KOPT-K1 (cell line): ENCODE measurements at regions not wholly inside any gene's neighbourhood (a gene's known extent, or its start where the extent isn't known, plus 50 kb on each side); places are given as distances from the start of the nearest gene placed in this dataset.

Experiments used
- H3K27ac ChIP-seq: fragments of 200-600 bp; sonication (generic); 2 replicates; pipeline ENCODE4 v1.5.1; 2016; ENCODE audit warnings: antibody characterized with exemption, mild to moderate bottlenecking, low read depth, low read length; ENCODE audit not compliant: poor library complexity, severe bottlenecking
- H3K36me3 ChIP-seq: fragments of 200-600 bp; sonication (generic); 2 replicates; pipeline ENCODE4 v1.5.1; 2017; ENCODE audit warnings: antibody characterized with exemption, mild to moderate bottlenecking, low read length, moderate library complexity; ENCODE audit not compliant: insufficient read depth
- H3K9me3 ChIP-seq: fragments of 200-600 bp; sonication (generic); 2 replicates; pipeline ENCODE4 v1.5.1; 2017; ENCODE audit warnings: antibody characterized with exemption, low read length, mild to moderate bottlenecking; ENCODE audit not compliant: insufficient read depth, poor library complexity, severe bottlenecking

- peaks cover 5% of the 10 kb centered on the region for H3K9me3 ChIP-seq
These were observed 164.5 kb downstream of the PSMG1 start for GRCh38 chr21:39018730-39019129.

GRCh38 chr21:39016740-39017315 is 166.4 kb downstream of the PSMG1 start:
- Histone ChIP-seq H3K9me3 (peaks cover 13% of the 10 kb centered on the region), H3K36me3 (no peaks in the 10 kb centered on the region), H3K27ac (peak overlapping the region; percentile 53)

More at GRCh38 chr21:39018730-39019129, 164.5 kb downstream of the PSMG1 start:
- H3K36me3 ChIP-seq, result no peaks in the 10 kb centered on the region
- no peak overlapping the region for H3K27ac ChIP-seq

GRCh38 chr21:39014747-39015146 is 168.5 kb downstream of the PSMG1 start:
- H3K9me3 ChIP-seq, result peaks cover 13% of the 10 kb centered on the region
- H3K27ac ChIP-seq, result no peak overlapping the region
- no peaks in the 10 kb centered on the region for H3K36me3 ChIP-seq

- Histone ChIP-seq H3K27ac (no peak overlapping the region), H3K36me3 (no peaks in the 10 kb centered on the region), H3K9me3 (peaks cover 13% of the 10 kb centered on the region)
These were observed 170.7 kb downstream of the PSMG1 start for GRCh38 chr21:39012326-39013230.

- peak overlapping the region; percentile 20 for H3K27ac ChIP-seq
- no peaks in the 10 kb centered on the region for H3K36me3 ChIP-seq
- peaks cover 13% of the 10 kb centered on the region for H3K9me3 ChIP-seq
These were observed 171.3 kb downstream of the PSMG1 start for GRCh38 chr21:39011911-39012310.

- peak overlapping the region; percentile 20 for H3K27ac ChIP-seq
- peaks cover 13% of the 10 kb centered on the region for H3K9me3 ChIP-seq
- H3K36me3 ChIP-seq, result no peaks in the 10 kb centered on the region
These were observed 172.4 kb downstream of the PSMG1 start for GRCh38 chr21:39010629-39011404.

GRCh38 chr21:39009587-39010225 is 173.5 kb downstream of the PSMG1 start:
- H3K27ac ChIP-seq, result no peak overlapping the region

GRCh38 chr21:39007985-39008384 is 175.3 kb downstream of the PSMG1 start:
- no peaks in the 10 kb centered on the region for H3K36me3 ChIP-seq
- H3K9me3 ChIP-seq, result peaks cover under 1% of the 10 kb centered on the region
- H3K27ac ChIP-seq, result no peak overlapping the region

More at GRCh38 chr21:39009587-39010225, 173.5 kb downstream of the PSMG1 start:
- peaks cover 13% of the 10 kb centered on the region for H3K9me3 ChIP-seq
- no peaks in the 10 kb centered on the region for H3K36me3 ChIP-seq

GRCh38 chr21:39007532-39007931 is 175.7 kb downstream of the PSMG1 start:
- Histone ChIP-seq H3K27ac (no peak overlapping the region), H3K9me3 (no peaks in the 10 kb centered on the region), H3K36me3 (no peaks in the 10 kb centered on the region)

- no peaks in the 10 kb centered on the region for H3K9me3 ChIP-seq
- peak overlapping the region; percentile 90 for H3K27ac ChIP-seq
- no peaks in the 10 kb centered on the region for H3K36me3 ChIP-seq
These were observed 176.5 kb downstream of the PSMG1 start for GRCh38 chr21:39006571-39007311.

GRCh38 chr21:39005502-39005787 is 177.8 kb downstream of the PSMG1 start:
- Histone ChIP-seq H3K36me3 (no peaks in the 10 kb centered on the region), H3K9me3 (no peaks in the 10 kb centered on the region), H3K27ac (peak overlapping the region; percentile 90)

GRCh38 chr21:39004634-39005501 is 178.4 kb downstream of the PSMG1 start:
- peak overlapping the region; percentile 90 for H3K27ac ChIP-seq
- H3K36me3 ChIP-seq, result no peaks in the 10 kb centered on the region
- H3K9me3 ChIP-seq, result no peaks in the 10 kb centered on the region

- Histone ChIP-seq H3K27ac (peak overlapping the region; percentile 90), H3K9me3 (no peaks in the 10 kb centered on the region)
These were observed 179.1 kb downstream of the PSMG1 start for GRCh38 chr21:39003982-39004633.

More at GRCh38 chr21:39003982-39004633, 179.1 kb downstream of the PSMG1 start:
- H3K36me3 ChIP-seq, result no peaks in the 10 kb centered on the region
